ENCODE measurements at regions not wholly inside any gene's neighbourhood (a gene's known extent, or its start where the extent isn't known, plus 50 kb on each side); places are given as distances from the start of the nearest gene placed in this dataset.
A peak's percentile ranks its signal among the peaks of the same experiment; 100 is the strongest.

- H3K27ac ChIP-seq (ENCODE audit: low read depth, low read length) = no peak overlapping the region
- H3K23ac ChIP-seq (ENCODE audit: low read length) = no peak overlapping the region
- no peak overlapping the region for H2BK5ac ChIP-seq (ENCODE audit: low read length)
- H2BK120ac ChIP-seq (ENCODE audit: low read depth, low read length) = no peak overlapping the region
- H3K4me2 ChIP-seq (ENCODE audit: low read length) = no peak overlapping the region
- H4K8ac ChIP-seq (ENCODE audit: low read depth, low read length) = no peak overlapping the region
- no peaks in the 10 kb centered on the region for H3K27me3 ChIP-seq (ENCODE audit: insufficient read depth, low read length, poor library complexity)
- H3K79me1 ChIP-seq (ENCODE audit: low read length) = no peaks in the 10 kb centered on the region
- H3K56ac ChIP-seq (ENCODE audit: low read length) = no peak overlapping the region
- no peak overlapping the region for H4K5ac ChIP-seq (ENCODE audit: low read length)
- H3K36me3 ChIP-seq (ENCODE audit: control insufficient read depth, insufficient read depth, low read length) = no peaks in the 10 kb centered on the region
- no peak overlapping the region for H3K4ac ChIP-seq (ENCODE audit: low read depth, low read length)
- H3K79me2 ChIP-seq (ENCODE audit: control insufficient read depth, insufficient read depth, low read length) = no peaks in the 10 kb centered on the region
- WGBS (ENCODE audit: extremely low coverage, insufficient coverage, low lambda C conversion rate) = no CpG with 5 or more reads among the region's 3 CpGs
- no peak overlapping the region for H2AK5ac ChIP-seq (ENCODE audit: low read length)
- H3K18ac ChIP-seq (ENCODE audit: low read length) = no peak overlapping the region
- DNase-seq = no peak
- H3K4me1 ChIP-seq (ENCODE audit: control insufficient read depth, low read depth, low read length) = no peaks in the 10 kb centered on the region
- H2BK15ac ChIP-seq (replicated peaks; ENCODE audit: low read depth) = no peak overlapping the region
- H3K9ac ChIP-seq (ENCODE audit: low read length) = no peak overlapping the region
- no peak overlapping the region for H3K4me3 ChIP-seq (ENCODE audit: low read length)
Observed at GRCh38 chr4:60930866-60931265, 269.3 kb upstream of the ADGRL3 start.

DNA sequence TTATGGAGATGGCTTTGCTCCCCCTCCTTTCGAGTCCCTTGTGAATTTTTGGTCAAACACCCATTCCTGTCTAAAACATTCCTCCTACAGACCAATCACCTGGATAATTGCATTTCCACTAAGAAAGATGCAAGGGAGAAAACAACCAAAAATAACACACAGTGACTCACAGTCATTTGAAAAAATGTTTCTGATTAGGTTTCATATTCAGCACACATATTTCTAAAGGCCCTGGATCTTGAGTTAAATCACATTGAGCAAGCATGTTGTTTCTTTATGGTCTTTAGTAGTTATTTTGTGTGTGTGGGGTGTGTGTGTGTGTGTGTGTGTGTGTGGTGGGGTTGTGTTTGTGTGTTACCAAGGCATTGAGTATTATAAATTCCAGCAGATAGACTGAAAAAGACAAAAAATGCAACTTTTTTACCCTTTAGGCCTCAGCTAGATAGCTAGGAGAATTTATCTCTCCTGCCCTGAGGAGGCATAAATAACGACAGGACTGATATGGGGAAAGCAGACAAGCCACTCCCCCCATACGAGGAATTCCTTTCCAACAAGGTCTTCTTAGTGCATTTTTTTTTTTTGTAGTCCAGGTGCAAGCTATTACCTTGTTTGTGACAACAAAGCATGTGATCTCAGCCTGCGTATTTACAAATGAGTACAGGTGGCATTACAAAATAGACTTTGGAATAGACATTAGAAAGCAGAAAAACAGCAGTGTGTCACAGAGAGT lies 265.4 kb upstream of the ADGRL3 start:
- no peaks in the 10 kb centered on the region for H3K4me1 ChIP-seq (ENCODE audit: control insufficient read depth, low read depth, low read length)
- H2BK120ac ChIP-seq (ENCODE audit: low read depth, low read length) = no peak overlapping the region
- WGBS (ENCODE audit: extremely low coverage, insufficient coverage, low lambda C conversion rate) = no CpG with 5 or more reads among the region's 4 CpGs
- H3K79me2 ChIP-seq (ENCODE audit: control insufficient read depth, insufficient read depth, low read length) = no peaks in the 10 kb centered on the region
- H2AK5ac ChIP-seq (ENCODE audit: low read length) = no peak overlapping the region
- H4K5ac ChIP-seq (ENCODE audit: low read length) = no peak overlapping the region
- H3K18ac ChIP-seq (ENCODE audit: low read length) = no peak overlapping the region
- no peak overlapping the region for H3K56ac ChIP-seq (ENCODE audit: low read length)
- no peak overlapping the region for H3K23ac ChIP-seq (ENCODE audit: low read length)
- H3K4me3 ChIP-seq (ENCODE audit: low read length) = no peak overlapping the region
- H3K36me3 ChIP-seq (ENCODE audit: control insufficient read depth, insufficient read depth, low read length) = no peaks in the 10 kb centered on the region
- H4K8ac ChIP-seq (ENCODE audit: low read depth, low read length) = no peak overlapping the region
- no peak overlapping the region for H3K4ac ChIP-seq (ENCODE audit: low read depth, low read length)
- H3K27me3 ChIP-seq (ENCODE audit: insufficient read depth, low read length, poor library complexity) = no peaks in the 10 kb centered on the region
- peak; percentile 40 for DNase-seq
- no peaks in the 10 kb centered on the region for H3K79me1 ChIP-seq (ENCODE audit: low read length)
- no peak overlapping the region for H3K27ac ChIP-seq (ENCODE audit: low read depth, low read length)
- H2BK15ac ChIP-seq (replicated peaks; ENCODE audit: low read depth) = no peak overlapping the region
- no peak overlapping the region for H3K4me2 ChIP-seq (ENCODE audit: low read length)
- H3K9ac ChIP-seq (ENCODE audit: low read length) = no peak overlapping the region
- no peak overlapping the region for H2BK5ac ChIP-seq (ENCODE audit: low read length)

GRCh38 chr4:60938181-60938580 lies 261.9 kb upstream of the ADGRL3 start:
- Histone ChIP-seq H3K36me3 (ENCODE audit: control insufficient read depth, insufficient read depth, low read length) (no peaks in the 10 kb centered on the region), H2AK5ac (ENCODE audit: low read length) (no peak overlapping the region), H2BK5ac (ENCODE audit: low read length) (no peak overlapping the region), H3K56ac (ENCODE audit: low read length) (no peak overlapping the region), H3K4me1 (ENCODE audit: control insufficient read depth, low read depth, low read length) (no peaks in the 10 kb centered on the region), H2BK15ac (replicated peaks; ENCODE audit: low read depth) (no peak overlapping the region), H3K18ac (ENCODE audit: low read length) (no peak overlapping the region), H3K4me3 (ENCODE audit: low read length) (no peak overlapping the region), H3K4ac (ENCODE audit: low read depth, low read length) (no peak overlapping the region), H3K79me2 (ENCODE audit: control insufficient read depth, insufficient read depth, low read length) (no peaks in the 10 kb centered on the region), H4K8ac (ENCODE audit: low read depth, low read length) (no peak overlapping the region), H3K4me2 (ENCODE audit: low read length) (no peak overlapping the region), H2BK120ac (ENCODE audit: low read depth, low read length) (no peak overlapping the region), H3K27ac (ENCODE audit: low read depth, low read length) (no peak overlapping the region), H3K79me1 (ENCODE audit: low read length) (no peaks in the 10 kb centered on the region), H3K23ac (ENCODE audit: low read length) (no peak overlapping the region), H3K27me3 (ENCODE audit: insufficient read depth, low read length, poor library complexity) (no peaks in the 10 kb centered on the region), H3K9ac (ENCODE audit: low read length) (no peak overlapping the region), H4K5ac (ENCODE audit: low read length) (no peak overlapping the region)
- no peak for DNase-seq
- no CpG with 5 or more reads among the region's 1 CpG for WGBS (ENCODE audit: extremely low coverage, insufficient coverage, low lambda C conversion rate)

DNA sequence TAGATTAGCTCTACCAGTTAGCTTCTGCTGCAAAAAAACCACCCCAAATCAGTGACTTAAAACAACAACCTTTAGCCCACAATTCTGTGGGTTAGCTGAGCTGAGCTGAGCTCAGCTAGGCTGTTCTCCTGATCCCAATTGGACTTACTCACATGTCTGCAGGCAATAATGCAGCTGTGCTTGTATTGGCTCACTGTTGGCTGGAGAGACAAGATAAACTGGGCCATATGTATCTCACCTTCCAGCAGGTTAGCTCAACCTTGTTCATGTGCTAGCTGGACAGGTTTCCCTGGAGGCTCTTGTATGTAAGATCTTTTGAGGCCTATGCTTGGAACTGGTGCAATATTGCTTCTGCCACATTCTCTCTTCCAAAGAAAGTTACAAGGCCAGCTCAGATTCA lies 261.5 kb upstream of the ADGRL3 start:
- no peak overlapping the region for H2AK5ac ChIP-seq (ENCODE audit: low read length)
- DNase-seq = peak; percentile 9
- no peak overlapping the region for H3K9ac ChIP-seq (ENCODE audit: low read length)
- no peak overlapping the region for H3K23ac ChIP-seq (ENCODE audit: low read length)
- no peak overlapping the region for H3K27ac ChIP-seq (ENCODE audit: low read depth, low read length)
- no peaks in the 10 kb centered on the region for H3K36me3 ChIP-seq (ENCODE audit: control insufficient read depth, insufficient read depth, low read length)
- no peaks in the 10 kb centered on the region for H3K79me1 ChIP-seq (ENCODE audit: low read length)
- H3K18ac ChIP-seq (ENCODE audit: low read length) = no peak overlapping the region
- H3K56ac ChIP-seq (ENCODE audit: low read length) = no peak overlapping the region
- no peaks in the 10 kb centered on the region for H3K4me1 ChIP-seq (ENCODE audit: control insufficient read depth, low read depth, low read length)
- H4K5ac ChIP-seq (ENCODE audit: low read length) = no peak overlapping the region
- no peak overlapping the region for H3K4ac ChIP-seq (ENCODE audit: low read depth, low read length)
- no peaks in the 10 kb centered on the region for H3K27me3 ChIP-seq (ENCODE audit: insufficient read depth, low read length, poor library complexity)
- H3K4me2 ChIP-seq (ENCODE audit: low read length) = no peak overlapping the region
- no peak overlapping the region for H3K4me3 ChIP-seq (ENCODE audit: low read length)
- H2BK5ac ChIP-seq (ENCODE audit: low read length) = no peak overlapping the region
- H2BK120ac ChIP-seq (ENCODE audit: low read depth, low read length) = no peak overlapping the region
- H3K79me2 ChIP-seq (ENCODE audit: control insufficient read depth, insufficient read depth, low read length) = no peaks in the 10 kb centered on the region
- no peak overlapping the region for H4K8ac ChIP-seq (ENCODE audit: low read depth, low read length)
- no peak overlapping the region for H2BK15ac ChIP-seq (replicated peaks; ENCODE audit: low read depth)

GRCh38 chr4:60944060-60944459 lies 256.1 kb upstream of the ADGRL3 start:
- no peak overlapping the region for H3K4ac ChIP-seq (ENCODE audit: low read depth, low read length)
- no peak overlapping the region for H3K18ac ChIP-seq (ENCODE audit: low read length)
- H3K23ac ChIP-seq (ENCODE audit: low read length) = no peak overlapping the region
- no peaks in the 10 kb centered on the region for H3K79me1 ChIP-seq (ENCODE audit: low read length)
- no peaks in the 10 kb centered on the region for H3K27me3 ChIP-seq (ENCODE audit: insufficient read depth, low read length, poor library complexity)
- no CpG with 5 or more reads among the region's 1 CpG for WGBS (ENCODE audit: extremely low coverage, insufficient coverage, low lambda C conversion rate)
- H3K36me3 ChIP-seq (ENCODE audit: control insufficient read depth, insufficient read depth, low read length) = no peaks in the 10 kb centered on the region
- H4K5ac ChIP-seq (ENCODE audit: low read length) = no peak overlapping the region
- H3K4me2 ChIP-seq (ENCODE audit: low read length) = no peak overlapping the region
- no peak overlapping the region for H2BK15ac ChIP-seq (replicated peaks; ENCODE audit: low read depth)
- DNase-seq = no peak
- H3K56ac ChIP-seq (ENCODE audit: low read length) = no peak overlapping the region
- no peak overlapping the region for H3K4me3 ChIP-seq (ENCODE audit: low read length)
- no peak overlapping the region for H3K27ac ChIP-seq (ENCODE audit: low read depth, low read length)
- no peak overlapping the region for H2BK120ac ChIP-seq (ENCODE audit: low read depth, low read length)
- no peaks in the 10 kb centered on the region for H3K4me1 ChIP-seq (ENCODE audit: control insufficient read depth, low read depth, low read length)
- no peak overlapping the region for H2AK5ac ChIP-seq (ENCODE audit: low read length)
- H3K79me2 ChIP-seq (ENCODE audit: control insufficient read depth, insufficient read depth, low read length) = no peaks in the 10 kb centered on the region
- no peak overlapping the region for H4K8ac ChIP-seq (ENCODE audit: low read depth, low read length)
- no peak overlapping the region for H2BK5ac ChIP-seq (ENCODE audit: low read length)
- H3K9ac ChIP-seq (ENCODE audit: low read length) = no peak overlapping the region

- Histone ChIP-seq H2BK15ac (replicated peaks; ENCODE audit: low read depth) (no peak overlapping the region), H3K23ac (ENCODE audit: low read length) (no peak overlapping the region), H3K18ac (ENCODE audit: low read length) (no peak overlapping the region), H3K4me3 (ENCODE audit: low read length) (no peak overlapping the region), H3K4ac (ENCODE audit: low read depth, low read length) (no peak overlapping the region), H3K56ac (ENCODE audit: low read length) (no peak overlapping the region), H4K5ac (ENCODE audit: low read length) (no peak overlapping the region), H3K27me3 (ENCODE audit: insufficient read depth, low read length, poor library complexity) (no peaks in the 10 kb centered on the region), H3K27ac (ENCODE audit: low read depth, low read length) (no peak overlapping the region), H3K4me2 (ENCODE audit: low read length) (no peak overlapping the region), H2BK120ac (ENCODE audit: low read depth, low read length) (no peak overlapping the region), H3K36me3 (ENCODE audit: control insufficient read depth, insufficient read depth, low read length) (no peaks in the 10 kb centered on the region), H2BK5ac (ENCODE audit: low read length) (no peak overlapping the region), H4K8ac (ENCODE audit: low read depth, low read length) (no peak overlapping the region), H3K79me2 (ENCODE audit: control insufficient read depth, insufficient read depth, low read length) (no peaks in the 10 kb centered on the region), H2AK5ac (ENCODE audit: low read length) (no peak overlapping the region), H3K4me1 (ENCODE audit: control insufficient read depth, low read depth, low read length) (no peaks in the 10 kb centered on the region), H3K79me1 (ENCODE audit: low read length) (no peaks in the 10 kb centered on the region), H3K9ac (ENCODE audit: low read length) (no peak overlapping the region)
- DNase-seq = peak; percentile 43
- WGBS (ENCODE audit: extremely low coverage, insufficient coverage, low lambda C conversion rate) = no CpG with 5 or more reads among the region's 4 CpGs
Observed at GRCh38 chr4:60945641-60946040, 254.5 kb upstream of the ADGRL3 start.

All from mesendoderm (in vitro differentiated cells).